Epithelial cell of esophagus (primary cell): ENCODE measurements at regions not wholly inside any gene's neighbourhood (a gene's known extent, or its start where the extent isn't known, plus 50 kb on each side); places are given as distances from the start of the nearest gene placed in this dataset.

Experiments used
- DNase-seq: peaks from one replicate; pipeline ENCODE4 v3.0.0; 2010; ENCODE audit warnings: low read depth
- H3K4me3 ChIP-seq: 2 replicates; pipeline ENCODE4 v1.5.1; 2011; ENCODE audit warnings: mild to moderate bottlenecking, low read length, control low read depth
- CTCF ChIP-seq: IDR thresholded peaks from 2 replicates; pipeline ENCODE4 v1.5.1; 2011; ENCODE audit warnings: low read depth, mild to moderate bottlenecking, low read length, control low read depth, inconsistent platforms; ENCODE audit not compliant: insufficient read depth; ENCODE audit errors: missing control alignments

DNA sequence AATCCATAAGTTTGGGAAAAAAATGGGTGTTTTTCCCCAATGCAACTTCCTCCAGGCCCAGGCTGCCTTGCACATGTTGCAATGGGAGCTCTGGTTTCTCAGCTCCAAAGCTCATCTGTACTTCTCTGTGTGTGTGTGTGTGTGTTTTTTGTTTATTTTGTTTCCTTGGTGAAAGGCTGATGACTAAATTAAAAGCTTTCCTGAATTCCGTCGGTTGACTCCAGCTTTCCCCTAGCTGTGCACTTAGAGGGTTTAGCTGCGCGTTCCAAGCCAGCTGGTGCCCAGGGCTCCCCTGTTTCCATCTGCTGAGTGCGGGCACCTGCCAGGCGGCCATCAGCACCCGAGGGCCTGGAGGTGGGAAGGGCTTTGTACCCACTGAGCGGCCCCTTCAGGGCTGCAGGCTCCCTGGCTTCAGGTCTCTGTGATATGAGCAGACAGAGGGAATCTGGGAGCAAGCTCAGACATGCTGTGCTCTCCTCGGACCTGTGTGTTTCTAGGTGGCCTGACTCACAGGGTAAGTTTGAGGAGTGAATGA is 129.1 kb upstream of the SOX1 start:
- DNase-seq, result peak; percentile 67
- TF ChIP-seq CTCF, result no peak
- H3K4me3 ChIP-seq, result no peak overlapping the region

DNA sequence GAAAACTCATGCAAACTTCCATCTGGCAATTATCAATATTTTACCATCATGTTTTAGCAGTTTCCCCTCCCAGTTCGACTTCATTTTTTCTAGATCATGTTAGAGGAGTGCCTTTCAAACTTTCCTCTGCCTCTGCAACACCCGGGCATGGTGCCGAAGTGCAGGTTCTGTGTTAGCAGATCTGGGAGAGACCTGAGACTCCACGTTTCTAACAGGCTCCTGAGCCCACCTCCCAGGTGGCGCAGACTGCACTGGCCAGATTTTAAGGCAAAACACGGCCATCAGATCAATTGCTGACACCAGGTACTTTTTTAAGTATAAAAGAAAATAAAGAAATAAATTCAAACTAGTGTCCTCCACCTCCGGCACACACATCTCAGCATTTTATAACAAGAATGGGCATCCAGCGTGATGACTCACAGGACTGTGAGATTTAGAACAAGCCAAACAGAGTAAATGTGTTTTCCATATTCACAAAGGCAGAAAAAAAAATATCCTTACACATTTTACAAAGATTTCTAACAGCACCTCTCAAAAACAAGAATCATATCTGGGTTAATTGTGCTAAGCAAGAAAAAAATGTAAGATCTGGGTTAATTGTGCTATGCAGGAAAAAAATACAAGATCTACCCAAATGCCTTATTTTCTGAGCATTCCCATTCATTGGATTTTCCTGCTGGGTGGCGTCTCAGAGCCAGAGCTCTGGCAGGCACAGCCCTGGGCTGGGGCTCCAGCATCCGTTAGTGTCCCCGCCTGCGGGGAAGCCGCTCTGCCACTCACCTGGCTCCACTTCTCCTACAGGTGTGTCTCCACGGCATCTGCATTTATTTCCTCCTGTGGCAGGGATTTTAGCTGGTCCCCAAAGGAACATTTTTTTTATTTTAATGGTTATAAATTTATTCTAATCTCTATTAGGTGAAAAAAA is 127.9 kb upstream of the SOX1 start:
- TF ChIP-seq CTCF, result no peak
- H3K4me3 ChIP-seq, result no peak overlapping the region
- no peak for DNase-seq

DNA sequence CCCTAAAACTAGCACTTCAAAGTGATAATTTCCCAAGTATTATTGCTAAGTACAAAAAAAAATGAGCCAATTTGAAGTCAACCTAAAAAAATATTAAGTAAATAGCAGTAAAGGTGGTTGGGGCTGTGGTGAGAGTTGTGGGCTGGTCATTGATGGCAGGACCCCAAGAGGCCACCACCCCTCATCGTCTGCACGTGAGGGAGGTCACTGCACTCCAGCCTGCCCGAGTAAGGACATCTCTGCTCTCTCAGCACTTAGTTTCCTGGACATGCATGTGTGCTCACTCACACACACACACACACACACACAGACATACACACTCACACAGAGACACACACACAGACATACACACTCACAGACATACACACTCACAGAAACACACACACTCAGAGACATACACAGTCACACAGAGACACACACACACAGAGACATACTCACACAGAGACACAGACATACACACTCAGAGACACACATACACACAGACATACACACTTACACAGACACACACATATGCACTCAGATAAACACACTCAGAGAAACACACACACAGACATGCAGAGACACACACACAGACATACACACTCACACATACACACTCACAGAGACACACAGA is 127.2 kb upstream of the SOX1 start:
- no peak for TF ChIP-seq CTCF
- DNase-seq, result no peak
- H3K4me3 ChIP-seq, result no peak overlapping the region

DNA sequence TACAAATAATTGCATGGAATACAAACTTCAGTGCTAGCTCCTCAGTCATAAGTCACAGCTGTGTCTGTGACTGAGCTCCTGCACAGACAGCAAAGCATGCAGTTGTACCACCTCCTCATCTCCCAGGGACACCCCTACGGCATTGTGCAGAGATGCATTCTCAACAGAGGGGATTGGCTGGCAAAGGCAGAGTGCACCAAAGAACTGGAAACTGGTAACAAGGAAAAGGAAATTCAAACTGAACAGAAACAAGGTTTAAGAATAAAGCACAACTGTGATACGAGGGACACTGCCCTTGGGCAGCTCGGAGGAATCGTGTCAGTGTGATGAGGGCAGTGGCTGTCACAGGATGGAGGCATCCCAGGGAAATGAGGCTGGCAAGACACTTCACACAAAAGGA is 126.1 kb upstream of the SOX1 start:
- TF ChIP-seq CTCF, result no peak
- no peak for DNase-seq
- H3K4me3 ChIP-seq, result no peak overlapping the region

DNA sequence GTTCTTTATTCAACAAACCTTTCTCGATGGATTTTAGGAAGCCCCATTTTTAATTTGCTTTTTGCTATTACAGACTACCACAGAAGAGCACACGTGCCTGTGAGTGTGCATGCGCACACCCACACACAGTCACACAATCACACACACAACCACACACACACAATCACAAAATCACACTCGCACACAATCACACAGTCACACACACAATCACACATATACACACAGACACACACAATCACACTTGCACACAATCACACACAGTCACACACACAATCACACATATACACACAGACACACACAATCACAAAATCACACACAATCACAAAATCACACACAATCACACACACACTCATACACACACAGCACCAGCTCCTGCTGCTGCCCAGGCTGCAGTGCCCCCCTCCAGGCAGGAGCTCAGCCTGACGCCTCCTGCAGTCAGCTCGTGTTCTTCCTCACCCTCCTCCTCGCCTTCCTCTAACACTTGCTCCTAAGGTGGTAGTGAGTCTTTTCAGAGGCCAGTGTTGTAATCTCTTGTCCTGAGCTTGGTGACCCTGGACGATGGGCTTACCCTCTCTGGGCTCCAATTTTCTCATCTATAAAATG is 125.0 kb upstream of the SOX1 start:
- no peak for TF ChIP-seq CTCF
- no peak overlapping the region for H3K4me3 ChIP-seq
- DNase-seq, result no peak

- no peak for DNase-seq
- no peak for TF ChIP-seq CTCF
- H3K4me3 ChIP-seq, result no peak overlapping the region
These were observed 123.6 kb upstream of the SOX1 start for GRCh38 chr13:111943229-111943795.
